MV-4-11 (cell line): ENCODE measurements at regions not wholly inside any gene's neighbourhood (a gene's known extent, or its start where the extent isn't known, plus 50 kb on each side); places are given as distances from the start of the nearest gene placed in this dataset.
A peak's percentile ranks its signal among the peaks of the same experiment; 100 is the strongest.
"Not testable (repeated sequence)": the region's sequence is repeated elsewhere in the genome, so short reads cannot be mapped to it uniquely, and the experiment has no call there.

Experiments
- DNase-seq: peaks from one replicate; lab custom pipeline; 2025; lab: John Stamatoyannopoulos, UW

GRCh38 chr21:31819692-31820091, 53.1 kb upstream of the HUNK start:
- DNase-seq: not testable (repeated sequence)

GRCh38 chr21:31814356-31814755, 58.5 kb upstream of the HUNK start:
- not testable (repeated sequence) for DNase-seq

- no peak for DNase-seq
Measured at GRCh38 chr21:31813862-31814261, 59.0 kb upstream of the HUNK start.

GRCh38 chr21:31804008-31804394, 68.8 kb upstream of the HUNK start:
- peak; percentile 17 for DNase-seq

GRCh38 chr21:31803039-31804007, 69.5 kb upstream of the HUNK start:
- no peak for DNase-seq

GRCh38 chr21:31802331-31802730, 70.4 kb upstream of the SCAF4 start:
- no peak for DNase-seq

- DNase-seq: no peak
Measured at GRCh38 chr21:31801551-31802219, 69.8 kb upstream of the SCAF4 start.

GRCh38 chr21:31798842-31799704, 67.2 kb upstream of the SCAF4 start:
- DNase-seq: no peak

- no peak for DNase-seq
Measured at GRCh38 chr21:31795992-31796391, 64.1 kb upstream of the SCAF4 start.

- DNase-seq: not testable (repeated sequence)
Measured at GRCh38 chr21:31790420-31790819, 58.5 kb upstream of the SCAF4 start.

- DNase-seq: no peak
Measured at GRCh38 chr21:31788581-31788980, 56.7 kb upstream of the SCAF4 start.

- peak; percentile 40 for DNase-seq
Measured at GRCh38 chr21:31787691-31788090, 55.8 kb upstream of the SCAF4 start.

- DNase-seq: no peak
Measured at GRCh38 chr21:31786164-31786920, 54.4 kb upstream of the SCAF4 start.

- peak; percentile 71 for DNase-seq
Measured at GRCh38 chr21:31785237-31786163, 53.6 kb upstream of the SCAF4 start.

- DNase-seq: peak; percentile 39
Measured at GRCh38 chr21:31781737-31782136, 49.8 kb upstream of the SCAF4 start.
